RWPE2 (cell line): ENCODE measurements at regions not wholly inside any gene's neighbourhood (a gene's known extent, or its start where the extent isn't known, plus 50 kb on each side); places are given as distances from the start of the nearest gene placed in this dataset.

ENCODE experiments used
- ATAC-seq: fragments of 200-7000 bp; cut with Tn5 transposase; 3 replicates; pipeline ENCODE4 v1.9.1; 2021; ENCODE audit warnings: low read depth
- DNase-seq: peaks from one replicate; pipeline ENCODE4 v3.0.0-alpha.2; 2020; ENCODE audit warnings: low spot score
- H3K27ac ChIP-seq: fragments of 450-650 bp; 2 replicates; pipeline ENCODE4 v1.5.1; 2017; ENCODE audit warnings: mild to moderate bottlenecking; ENCODE audit not compliant: poor library complexity, severe bottlenecking
- H3K27me3 ChIP-seq: fragments of 250-450 bp; sonication (Bioruptor Pico); 2 replicates; pipeline ENCODE4 v1.5.1; 2021; ENCODE audit warnings: mild to moderate bottlenecking, moderate library complexity; ENCODE audit not compliant: insufficient read depth, poor library complexity, severe bottlenecking
- H3K36me3 ChIP-seq: fragments of 250-450 bp; sonication (Bioruptor Pico); 2 replicates; pipeline ENCODE4 v1.5.1; 2020; ENCODE audit warnings: low read depth, mild to moderate bottlenecking, moderate library complexity
- H3K4me1 ChIP-seq: fragments of 250-450 bp; sonication (Bioruptor Pico); 2 replicates; pipeline ENCODE4 v1.5.1; 2021; ENCODE audit warnings: mild to moderate bottlenecking, moderate library complexity; ENCODE audit not compliant: insufficient read depth, poor library complexity, severe bottlenecking
- H3K4me3 ChIP-seq: fragments of 250-450 bp; sonication (Bioruptor Pico); 2 replicates; pipeline ENCODE4 v1.5.1; 2021; ENCODE audit warnings: mild to moderate bottlenecking, moderate library complexity; ENCODE audit not compliant: severe bottlenecking
- H3K9me3 ChIP-seq: fragments of 250-450 bp; sonication (Bioruptor Pico); 2 replicates; pipeline ENCODE4 v1.5.1; 2021; ENCODE audit warnings: mild to moderate bottlenecking, moderate library complexity; ENCODE audit not compliant: severe bottlenecking
- TF ChIP-seq, protein P1 (sequence below): fragments of 450-650 bp; IDR thresholded peaks from one replicate; pipeline ENCODE4 v1.5.1; 2017; ENCODE audit warnings: mild to moderate bottlenecking, moderate library complexity; ENCODE audit not compliant: poor library complexity, severe bottlenecking

DNA sequence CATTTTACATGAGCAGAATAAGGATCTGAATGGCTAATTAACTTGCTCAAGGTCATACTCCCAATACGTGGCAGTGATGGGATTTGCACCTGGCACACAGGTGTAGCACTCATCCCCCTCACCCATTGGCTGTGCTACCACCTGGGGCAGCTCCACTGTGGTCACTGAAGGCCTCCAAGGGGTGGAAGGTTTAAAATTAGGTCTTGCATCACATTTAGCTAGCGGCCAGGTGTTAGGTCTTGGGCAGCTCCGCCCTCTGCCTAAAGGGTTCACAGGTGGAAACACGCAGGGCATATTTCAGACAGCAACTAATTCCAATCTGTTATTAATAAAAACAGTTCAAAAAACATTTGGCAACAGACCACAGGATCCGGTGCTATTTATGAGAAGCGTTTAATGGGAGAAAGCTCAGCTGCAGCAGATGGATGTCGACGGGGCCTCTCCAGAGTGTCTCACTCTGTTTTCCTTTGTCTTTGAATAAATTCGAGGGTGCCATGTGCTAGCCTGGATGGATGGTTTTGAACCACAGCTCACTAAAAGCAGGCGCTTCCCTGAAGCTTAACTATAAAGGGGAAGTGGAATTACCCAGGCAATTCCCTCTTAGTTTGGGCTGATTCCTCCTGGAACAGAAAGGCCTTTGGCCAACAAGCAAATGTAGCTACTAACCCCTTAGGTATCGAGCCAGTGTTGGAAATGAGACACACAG, 1017.6 kb downstream of the TYW1 start:
- no peaks in the 10 kb centered on the region for H3K27me3 ChIP-seq
- TF ChIP-seq, protein P1, sequence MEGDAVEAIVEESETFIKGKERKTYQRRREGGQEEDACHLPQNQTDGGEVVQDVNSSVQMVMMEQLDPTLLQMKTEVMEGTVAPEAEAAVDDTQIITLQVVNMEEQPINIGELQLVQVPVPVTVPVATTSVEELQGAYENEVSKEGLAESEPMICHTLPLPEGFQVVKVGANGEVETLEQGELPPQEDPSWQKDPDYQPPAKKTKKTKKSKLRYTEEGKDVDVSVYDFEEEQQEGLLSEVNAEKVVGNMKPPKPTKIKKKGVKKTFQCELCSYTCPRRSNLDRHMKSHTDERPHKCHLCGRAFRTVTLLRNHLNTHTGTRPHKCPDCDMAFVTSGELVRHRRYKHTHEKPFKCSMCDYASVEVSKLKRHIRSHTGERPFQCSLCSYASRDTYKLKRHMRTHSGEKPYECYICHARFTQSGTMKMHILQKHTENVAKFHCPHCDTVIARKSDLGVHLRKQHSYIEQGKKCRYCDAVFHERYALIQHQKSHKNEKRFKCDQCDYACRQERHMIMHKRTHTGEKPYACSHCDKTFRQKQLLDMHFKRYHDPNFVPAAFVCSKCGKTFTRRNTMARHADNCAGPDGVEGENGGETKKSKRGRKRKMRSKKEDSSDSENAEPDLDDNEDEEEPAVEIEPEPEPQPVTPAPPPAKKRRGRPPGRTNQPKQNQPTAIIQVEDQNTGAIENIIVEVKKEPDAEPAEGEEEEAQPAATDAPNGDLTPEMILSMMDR: no peak
- DNase-seq (no peak), ATAC-seq (no peak)
- no peaks in the 10 kb centered on the region for H3K4me1 ChIP-seq
- no peaks in the 10 kb centered on the region for H3K36me3 ChIP-seq
- no peak overlapping the region for H3K27ac ChIP-seq
- H3K9me3 ChIP-seq: no peaks in the 10 kb centered on the region
- no peak overlapping the region for H3K4me3 ChIP-seq

DNA sequence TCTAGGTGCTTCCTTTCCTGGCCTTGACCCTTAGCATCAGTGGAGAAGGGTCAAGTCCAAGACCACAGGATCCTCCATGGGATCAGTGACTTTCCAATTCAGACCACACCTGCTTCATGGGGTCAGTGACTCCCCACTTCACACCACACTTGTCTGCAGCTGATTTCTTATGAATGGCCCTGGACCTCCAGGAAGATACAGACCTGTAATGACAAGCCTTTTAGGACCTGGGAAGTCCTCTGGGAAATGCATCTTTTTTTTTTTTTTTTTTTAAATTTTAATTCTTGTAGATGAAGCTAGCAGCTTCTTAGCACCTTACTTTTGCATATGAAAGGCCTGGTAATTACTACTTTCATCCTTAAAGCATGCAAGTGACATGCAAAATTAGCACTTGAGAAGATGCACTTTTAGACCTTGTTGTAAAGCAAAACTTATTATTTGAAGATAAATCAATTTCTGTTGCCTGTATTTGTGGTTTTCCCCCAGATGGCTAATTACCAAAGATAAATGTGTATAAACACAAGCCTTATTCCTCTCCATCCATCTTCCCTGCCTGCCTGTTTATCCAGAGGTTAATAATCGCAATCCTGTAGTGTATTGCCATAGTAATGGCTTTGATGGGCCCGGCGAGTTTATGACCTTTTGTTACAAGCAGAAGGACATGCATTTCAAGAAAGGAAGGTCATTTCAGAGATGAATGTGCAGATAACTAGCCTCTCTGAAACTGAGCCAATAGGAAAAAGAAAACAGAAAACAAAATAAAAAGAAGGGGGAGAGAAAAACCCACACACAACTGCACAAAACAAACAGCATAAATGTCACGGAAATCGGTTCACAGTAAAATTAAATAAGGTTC, 1018.7 kb downstream of the TYW1 start:
- ATAC-seq (no peak), DNase-seq (no peak)
- Histone ChIP-seq H3K4me3 (no peak overlapping the region), H3K27me3 (no peaks in the 10 kb centered on the region), H3K36me3 (no peaks in the 10 kb centered on the region), H3K4me1 (no peaks in the 10 kb centered on the region), H3K9me3 (no peaks in the 10 kb centered on the region), H3K27ac (no peak overlapping the region)
- TF ChIP-seq, protein P1: no peak

- H3K9me3 ChIP-seq: no peaks in the 10 kb centered on the region
- H3K4me3 ChIP-seq: no peak overlapping the region
- TF ChIP-seq, protein P1: no peak
- DNase-seq (no peak), ATAC-seq (no peak)
- no peaks in the 10 kb centered on the region for H3K36me3 ChIP-seq
- H3K27me3 ChIP-seq: no peaks in the 10 kb centered on the region
- no peaks in the 10 kb centered on the region for H3K4me1 ChIP-seq
- no peak overlapping the region for H3K27ac ChIP-seq
These were observed 1019.4 kb downstream of the TYW1 start for GRCh38 chr7:68015978-68016532.

DNA sequence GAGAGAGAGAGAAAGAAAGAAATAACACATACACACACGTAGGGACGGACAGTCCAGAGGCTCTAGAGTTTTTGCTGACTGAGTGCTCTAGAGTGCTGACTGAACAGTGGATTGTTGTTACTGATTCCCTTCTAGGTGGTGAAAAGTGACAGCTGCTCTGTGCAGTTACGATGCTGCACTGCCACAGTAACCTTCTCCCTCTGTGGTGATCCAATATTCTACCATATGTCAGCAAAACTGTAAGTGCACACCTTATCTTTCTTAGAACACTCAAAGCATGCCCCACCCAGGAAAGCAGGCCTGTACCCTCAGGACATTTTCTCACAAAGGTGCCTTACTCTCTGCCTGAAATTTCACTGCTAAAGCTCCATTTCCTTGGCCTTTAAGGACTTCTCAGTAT, 1023.5 kb downstream of the TYW1 start:
- H3K36me3 ChIP-seq: no peaks in the 10 kb centered on the region
- no peak for DNase-seq
- no peak for ATAC-seq
- no peaks in the 10 kb centered on the region for H3K4me1 ChIP-seq
- H3K9me3 ChIP-seq: no peaks in the 10 kb centered on the region
- TF ChIP-seq, protein P1: no peak
- no peak overlapping the region for H3K4me3 ChIP-seq
- H3K27me3 ChIP-seq: no peaks in the 10 kb centered on the region
- no peak overlapping the region for H3K27ac ChIP-seq
